Activated CD8-positive, alpha-beta T cell treated with anti-CD3 and anti-CD28 coated beads for 36 hours (primary cell): ENCODE measurements at regions not wholly inside any gene's neighbourhood (a gene's known extent, or its start where the extent isn't known, plus 50 kb on each side); places are given as distances from the start of the nearest gene placed in this dataset.

ENCODE experiments used
- ATAC-seq: fragments of 200-7000 bp; cut with Tn5 transposase; one replicate; pipeline ENCODE4 v1.10.0; 2021; ENCODE audit warnings: mild to moderate bottlenecking, moderate library complexity
- CTCF ChIA-PET: fragments of 350-600 bp; sonication (Branson Sonifier 250); formaldehyde crosslinking; loops from one replicate; lab custom pipeline; 2021; ENCODE audit warnings: antibody characterized with exemption; lab: Charles Lee
- POLR2A ChIA-PET: fragments of 350-600 bp; sonication (Branson Sonifier 250); formaldehyde crosslinking; loops from one replicate; lab custom pipeline; 2021; ENCODE audit warnings: antibody characterized with exemption; lab: Charles Lee
- DNase-seq: peaks from one replicate; pipeline ENCODE4 v3.0.0-alpha.2; 2020
- H3K27ac Mint-ChIP-seq: one replicate; pipeline ENCODE4 v1.8.0; 2021; ENCODE audit warnings: mild to moderate bottlenecking, mixed read lengths
- H3K27me3 Mint-ChIP-seq: one replicate; pipeline ENCODE4 v1.8.0; 2021; ENCODE audit warnings: mixed read lengths
- H3K36me3 Mint-ChIP-seq: one replicate; pipeline ENCODE4 v1.8.0; 2021; ENCODE audit warnings: low read depth, mixed read lengths
- H3K4me1 Mint-ChIP-seq: one replicate; pipeline ENCODE4 v1.8.0; 2021; ENCODE audit warnings: low read depth, mixed read lengths
- H3K4me3 Mint-ChIP-seq: one replicate; pipeline ENCODE4 v1.8.0; 2021; ENCODE audit warnings: mild to moderate bottlenecking, moderate library complexity, mixed read lengths
- H3K9me3 Mint-ChIP-seq: one replicate; pipeline ENCODE4 v1.8.0; 2021; ENCODE audit warnings: mixed read lengths
- CTCF ChIP-seq: fragments of 200-600 bp; IDR thresholded peaks from one replicate; pipeline ENCODE4 v1.8.0; 2022; ENCODE audit warnings: antibody characterized with exemption, mild to moderate bottlenecking
- intact Hi-C: fragments of 100-400 bp; cut with micrococcal nuclease; formaldehyde crosslinking; loops from one replicate; pipeline ENCODE4 v1.10.0; 2022

- H3K27me3 Mint-ChIP-seq: peaks cover 3% of the 10 kb centered on the region
- TF ChIP-seq CTCF: no peak
- H3K4me1 Mint-ChIP-seq: peaks cover 3% of the 10 kb centered on the region
- no peaks in the 10 kb centered on the region for H3K9me3 Mint-ChIP-seq
- no peaks in the 10 kb centered on the region for H3K36me3 Mint-ChIP-seq
- DNase-seq (no peak), ATAC-seq (no peak)
- no peak overlapping the region for H3K4me3 Mint-ChIP-seq
- POLR2A ChIA-PET: no interaction called here
- CTCF ChIA-PET: interaction anchor here (1.1 kb wide), 1 partner anchor 10 kb away, joined by 3 read pairs; no protein-coding TSS in a partner anchor
- H3K27ac Mint-ChIP-seq: no peak overlapping the region
- intact Hi-C loops: no loop called here
Observed at GRCh38 chr21:38680401-38680800, 125.3 kb upstream of the ETS2 start.

- H3K4me3 Mint-ChIP-seq: no peak overlapping the region
- DNase-seq (no peak), ATAC-seq (no peak)
- peaks cover 3% of the 10 kb centered on the region for H3K4me1 Mint-ChIP-seq
- no peaks in the 10 kb centered on the region for H3K36me3 Mint-ChIP-seq
- POLR2A ChIA-PET: no interaction called here
- intact Hi-C loops: no loop called here
- CTCF ChIA-PET: interaction anchor here (1.2 kb wide), 1 partner anchor 14 kb away, joined by 3 read pairs; no protein-coding TSS in a partner anchor
- no peaks in the 10 kb centered on the region for H3K9me3 Mint-ChIP-seq
- H3K27me3 Mint-ChIP-seq: peaks cover 5% of the 10 kb centered on the region
- no peak overlapping the region for H3K27ac Mint-ChIP-seq
- no peak for TF ChIP-seq CTCF
Observed at GRCh38 chr21:38683222-38683621, 122.5 kb upstream of the ETS2 start.

- intact Hi-C loops: no loop called here
Observed at GRCh38 chr21:38688068-38688467, 117.7 kb upstream of the ETS2 start.

GRCh38 chr21:38691631-38692030, 114.1 kb upstream of the ETS2 start:
- DNase-seq: no peak
- H3K27ac Mint-ChIP-seq: no peak overlapping the region
- H3K9me3 Mint-ChIP-seq: no peaks in the 10 kb centered on the region
- CTCF ChIA-PET: no interaction called here
- POLR2A ChIA-PET: no interaction called here
- no peak for ATAC-seq
- H3K4me1 Mint-ChIP-seq: no peaks in the 10 kb centered on the region
- H3K36me3 Mint-ChIP-seq: no peaks in the 10 kb centered on the region
- H3K4me3 Mint-ChIP-seq: no peak overlapping the region
- intact Hi-C loops: no loop called here
- peaks cover 16% of the 10 kb centered on the region for H3K27me3 Mint-ChIP-seq
- no peak for TF ChIP-seq CTCF

More at GRCh38 chr21:38688068-38688467, 117.7 kb upstream of the ETS2 start:
- Mint-ChIP-seq H3K4me3 (no peak overlapping the region), H3K27ac (no peak overlapping the region), H3K9me3 (no peaks in the 10 kb centered on the region), H3K4me1 (no peaks in the 10 kb centered on the region), H3K36me3 (no peaks in the 10 kb centered on the region), H3K27me3 (peaks cover 10% of the 10 kb centered on the region)
- no peak for ATAC-seq
- TF ChIP-seq CTCF: no peak
- ChIA-PET POLR2A (no interaction called here), CTCF (no interaction called here)
- no peak for DNase-seq

GRCh38 chr21:38696579-38696978, 109.2 kb upstream of the ETS2 start:
- ChIA-PET CTCF (no interaction called here), POLR2A (no interaction called here)
- ATAC-seq: no peak
- H3K4me1 Mint-ChIP-seq: no peaks in the 10 kb centered on the region
- H3K9me3 Mint-ChIP-seq: no peaks in the 10 kb centered on the region
- intact Hi-C loops: no loop called here
- no peak for DNase-seq
- H3K4me3 Mint-ChIP-seq: no peak overlapping the region
- TF ChIP-seq CTCF: no peak
- H3K27me3 Mint-ChIP-seq: peaks cover 9% of the 10 kb centered on the region
- no peaks in the 10 kb centered on the region for H3K36me3 Mint-ChIP-seq
- H3K27ac Mint-ChIP-seq: no peak overlapping the region
